Muscle of leg (tissue), 3 donors: ENCODE measurements at regions not wholly inside any gene's neighbourhood (a gene's known extent, or its start where the extent isn't known, plus 50 kb on each side); places are given as distances from the start of the nearest gene placed in this dataset.
"Not testable (repeated sequence)": the region's sequence is repeated elsewhere in the genome, so short reads cannot be mapped to it uniquely, and the experiment has no call there.

Experiments
- DNase-seq: peaks from one replicate; pipeline ENCODE4 v3.0.0; 2013
- H3K27ac ChIP-seq: one replicate; pipeline ENCODE4 v1.5.1; 2013; ENCODE audit warnings: mild to moderate bottlenecking, low read length, control low read depth
- H3K27me3 ChIP-seq: one replicate; pipeline ENCODE4 v1.6.1; 2013; ENCODE audit warnings: low read length; ENCODE audit not compliant: control insufficient read depth, insufficient read depth
- H3K36me3 ChIP-seq: one replicate; pipeline ENCODE4 v1.6.1; 2013; ENCODE audit warnings: low read length; ENCODE audit not compliant: control insufficient read depth, insufficient read depth
- H3K4me1 ChIP-seq: one replicate; pipeline ENCODE4 v1.6.1; 2013; ENCODE audit warnings: low read length; ENCODE audit not compliant: control insufficient read depth, insufficient read depth
- H3K4me3 ChIP-seq: one replicate; pipeline ENCODE4 v1.5.1; 2013; ENCODE audit warnings: low read length, control low read depth
- H3K9me3 ChIP-seq: replicated peaks from 2 replicates; pipeline ENCODE4 v1.6.1; 2013; ENCODE audit warnings: low read depth, low read length; ENCODE audit not compliant: control insufficient read depth
- WGBS: methylation state at CpG from one replicate; pipeline ENCODE4 v1.1.5; 2013; ENCODE audit warnings: missing lambda C conversion rate; ENCODE audit not compliant: insufficient coverage; 5-methylcytosine and 5-hydroxymethylcytosine counted together

- Histone ChIP-seq H3K4me3 (no peak overlapping the region), H3K9me3 (no peaks in the 10 kb centered on the region), H3K36me3 (no peaks in the 10 kb centered on the region), H3K27me3 (no peaks in the 10 kb centered on the region), H3K27ac (no peak overlapping the region), H3K4me1 (no peaks in the 10 kb centered on the region)
- no peak for DNase-seq
- WGBS = no CpG with 5 or more reads among the region's 1 CpG
These were observed 853.2 kb upstream of the B3GALT2 start for GRCh38 chr1:194039578-194039977.

- Histone ChIP-seq H3K36me3 (no peaks in the 10 kb centered on the region), H3K4me3 (no peak overlapping the region), H3K9me3 (peaks cover 9% of the 10 kb centered on the region), H3K4me1 (no peaks in the 10 kb centered on the region), H3K27me3 (no peaks in the 10 kb centered on the region), H3K27ac (no peak overlapping the region)
- no peak for DNase-seq
These were observed 847.2 kb upstream of the B3GALT2 start for GRCh38 chr1:194033646-194034045.

- WGBS = 60% methylated on average over 1 of the region's 1 CpG
- Histone ChIP-seq H3K4me3 (no peak overlapping the region), H3K27me3 (no peaks in the 10 kb centered on the region), H3K27ac (no peak overlapping the region), H3K9me3 (peaks cover 3% of the 10 kb centered on the region), H3K4me1 (no peaks in the 10 kb centered on the region), H3K36me3 (no peaks in the 10 kb centered on the region)
- no peak for DNase-seq
These were observed 841.6 kb upstream of the B3GALT2 start for GRCh38 chr1:194028002-194028401.

GRCh38 chr1:194026422-194026821 is 840.0 kb upstream of the B3GALT2 start:
- H3K27me3 ChIP-seq = no peaks in the 10 kb centered on the region

GRCh38 chr1:194024659-194025058 is 838.2 kb upstream of the B3GALT2 start:
- 57% methylated on average over 1 of the region's 2 CpGs for WGBS
- H3K27me3 ChIP-seq = no peaks in the 10 kb centered on the region
- no peaks in the 10 kb centered on the region for H3K9me3 ChIP-seq
- H3K36me3 ChIP-seq = no peaks in the 10 kb centered on the region
- no peak overlapping the region for H3K27ac ChIP-seq
- no peaks in the 10 kb centered on the region for H3K4me1 ChIP-seq
- no peak overlapping the region for H3K4me3 ChIP-seq
- DNase-seq = peak; percentile 46

More at GRCh38 chr1:194026422-194026821, 840.0 kb upstream of the B3GALT2 start:
- Histone ChIP-seq H3K4me3 (no peak overlapping the region), H3K36me3 (no peaks in the 10 kb centered on the region), H3K9me3 (no peaks in the 10 kb centered on the region), H3K4me1 (no peaks in the 10 kb centered on the region), H3K27ac (no peak overlapping the region)
- DNase-seq = no peak
- 100% methylated on average over 1 of the region's 3 CpGs for WGBS

GRCh38 chr1:194014014-194014413 is 827.6 kb upstream of the B3GALT2 start:
- no peaks in the 10 kb centered on the region for H3K36me3 ChIP-seq
- WGBS = no CpG with 5 or more reads among the region's 2 CpGs
- H3K9me3 ChIP-seq = no peaks in the 10 kb centered on the region

GRCh38 chr1:194013561-194013960 is 827.1 kb upstream of the B3GALT2 start:
- no peak overlapping the region for H3K27ac ChIP-seq
- no peak overlapping the region for H3K4me3 ChIP-seq
- no CpG with 5 or more reads among the region's 2 CpGs for WGBS
- H3K27me3 ChIP-seq = no peaks in the 10 kb centered on the region
- H3K4me1 ChIP-seq = no peaks in the 10 kb centered on the region
- no peaks in the 10 kb centered on the region for H3K36me3 ChIP-seq
- H3K9me3 ChIP-seq = no peaks in the 10 kb centered on the region
- no peak for DNase-seq

More at GRCh38 chr1:194014014-194014413, 827.6 kb upstream of the B3GALT2 start:
- no peak for DNase-seq
- Histone ChIP-seq H3K27ac (no peak overlapping the region), H3K4me3 (no peak overlapping the region), H3K4me1 (no peaks in the 10 kb centered on the region), H3K27me3 (no peaks in the 10 kb centered on the region)

GRCh38 chr1:194004146-194004545 is 817.7 kb upstream of the B3GALT2 start:
- no peak for DNase-seq
- no peak overlapping the region for H3K4me3 ChIP-seq
- H3K4me1 ChIP-seq = no peaks in the 10 kb centered on the region
- H3K9me3 ChIP-seq = no peaks in the 10 kb centered on the region
- 50% methylated on average over 1 of the region's 2 CpGs for WGBS
- no peaks in the 10 kb centered on the region for H3K27me3 ChIP-seq
- H3K27ac ChIP-seq = no peak overlapping the region
- H3K36me3 ChIP-seq = no peaks in the 10 kb centered on the region

- not testable (repeated sequence) for DNase-seq, H3K27me3 ChIP-seq, H3K36me3 ChIP-seq, H3K4me3 ChIP-seq, H3K4me1 ChIP-seq, H3K9me3 ChIP-seq, H3K27ac ChIP-seq
- 96% methylated on average over 25 of the region's 33 CpGs for WGBS
These were observed 815.4 kb upstream of the B3GALT2 start for GRCh38 chr1:194001726-194002350.

- Histone ChIP-seq H3K4me3 (no peak overlapping the region), H3K27me3 (no peaks in the 10 kb centered on the region), H3K4me1 (no peaks in the 10 kb centered on the region), H3K9me3 (peaks cover 17% of the 10 kb centered on the region), H3K27ac (no peak overlapping the region), H3K36me3 (no peaks in the 10 kb centered on the region)
- no CpG with 5 or more reads among the region's 2 CpGs for whole genome bisulfite sequencing
- no peak for DNase-seq
These were observed 802.5 kb upstream of the B3GALT2 start for GRCh38 chr1:193988885-193989284.

- Histone ChIP-seq H3K4me3 (no peak overlapping the region), H3K36me3 (no peaks in the 10 kb centered on the region), H3K4me1 (no peaks in the 10 kb centered on the region), H3K27me3 (no peaks in the 10 kb centered on the region), H3K27ac (no peak overlapping the region), H3K9me3 (no peaks in the 10 kb centered on the region)
- WGBS = no CpG with 5 or more reads among the region's 4 CpGs
- DNase-seq = no peak
These were observed 792.8 kb upstream of the B3GALT2 start for GRCh38 chr1:193979219-193979618.
